ENCODE measurements at regions not wholly inside any gene's neighbourhood (a gene's known extent, or its start where the extent isn't known, plus 50 kb on each side); places are given as distances from the start of the nearest gene placed in this dataset.

DNA sequence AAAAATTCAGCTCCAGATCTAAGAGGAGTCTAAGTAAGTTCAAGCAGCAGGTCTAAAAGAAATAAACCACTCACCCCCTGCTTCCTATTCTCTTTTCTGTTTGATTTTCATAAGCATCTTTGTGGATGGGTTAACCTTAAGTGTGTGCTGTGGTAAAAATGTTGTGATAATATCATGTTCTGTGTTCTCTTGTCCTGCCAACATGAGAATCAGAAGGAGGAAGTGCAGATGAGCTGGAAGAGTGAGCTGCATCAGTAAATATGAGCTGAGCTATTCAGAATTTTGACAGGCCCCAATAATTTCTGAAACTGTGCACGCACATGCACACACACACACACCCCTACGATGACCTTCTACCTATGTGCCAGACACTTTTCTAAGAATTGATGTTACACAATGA is 186.5 kb upstream of the ANKRD55 start:
- no peak overlapping the region for H3K27ac ChIP-seq
- H3K4me3 ChIP-seq: no peak overlapping the region
- TF ChIP-seq, protein P1, sequence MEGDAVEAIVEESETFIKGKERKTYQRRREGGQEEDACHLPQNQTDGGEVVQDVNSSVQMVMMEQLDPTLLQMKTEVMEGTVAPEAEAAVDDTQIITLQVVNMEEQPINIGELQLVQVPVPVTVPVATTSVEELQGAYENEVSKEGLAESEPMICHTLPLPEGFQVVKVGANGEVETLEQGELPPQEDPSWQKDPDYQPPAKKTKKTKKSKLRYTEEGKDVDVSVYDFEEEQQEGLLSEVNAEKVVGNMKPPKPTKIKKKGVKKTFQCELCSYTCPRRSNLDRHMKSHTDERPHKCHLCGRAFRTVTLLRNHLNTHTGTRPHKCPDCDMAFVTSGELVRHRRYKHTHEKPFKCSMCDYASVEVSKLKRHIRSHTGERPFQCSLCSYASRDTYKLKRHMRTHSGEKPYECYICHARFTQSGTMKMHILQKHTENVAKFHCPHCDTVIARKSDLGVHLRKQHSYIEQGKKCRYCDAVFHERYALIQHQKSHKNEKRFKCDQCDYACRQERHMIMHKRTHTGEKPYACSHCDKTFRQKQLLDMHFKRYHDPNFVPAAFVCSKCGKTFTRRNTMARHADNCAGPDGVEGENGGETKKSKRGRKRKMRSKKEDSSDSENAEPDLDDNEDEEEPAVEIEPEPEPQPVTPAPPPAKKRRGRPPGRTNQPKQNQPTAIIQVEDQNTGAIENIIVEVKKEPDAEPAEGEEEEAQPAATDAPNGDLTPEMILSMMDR (IDR thresholded peaks at IDR 0.05): no peak
- H3K9me3 ChIP-seq: peaks cover 11% of the 10 kb centered on the region
- DNase-seq: no peak
- 97 to 98% (median 98%) methylated on average over 2 of the region's 2 CpGs for WGBS, 3 donors
- no peaks in the 10 kb centered on the region for H3K27me3 ChIP-seq (ENCODE audit: insufficient read depth in 3 of 3, low read length in 2 of 3)
- no peaks in the 10 kb centered on the region for H3K4me1 ChIP-seq
- ATAC-seq: no peak
- intact Hi-C loops (cut with DNase I): no loop called here
- no peaks in the 10 kb centered on the region for H3K36me3 ChIP-seq (ENCODE audit: insufficient read depth in 1 of 2, low read depth in 1 of 2)

DNA sequence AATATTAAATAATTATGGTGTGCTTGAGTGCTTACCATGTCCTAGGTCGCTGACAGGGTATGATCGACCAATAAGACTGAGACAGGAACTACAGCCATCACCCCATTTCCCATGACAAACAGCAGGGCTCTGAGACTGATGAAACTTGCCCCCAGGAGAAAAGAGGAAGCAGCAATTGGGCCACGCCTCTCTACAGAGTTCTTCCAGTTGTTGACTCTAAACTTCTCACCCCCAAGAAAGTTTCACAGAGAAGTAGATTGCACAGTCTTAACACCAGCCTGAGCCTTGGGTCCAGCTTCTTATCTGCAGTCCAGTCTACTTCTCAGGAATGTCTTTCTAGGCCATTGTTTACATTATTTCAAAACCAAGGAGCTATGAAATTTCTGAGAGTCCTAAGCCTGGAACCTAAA is 182.2 kb upstream of the ANKRD55 start:
- intact Hi-C loops (cut with DNase I): no loop called here
- H3K4me3 ChIP-seq: no peak overlapping the region
- H3K27me3 ChIP-seq (ENCODE audit: insufficient read depth in 3 of 3, low read length in 2 of 3): no peaks in the 10 kb centered on the region
- H3K36me3 ChIP-seq (ENCODE audit: insufficient read depth in 1 of 2, low read depth in 1 of 2): no peaks in the 10 kb centered on the region
- H3K4me1 ChIP-seq: no peaks in the 10 kb centered on the region
- DNase-seq (peak; percentile 28 to 59), ATAC-seq (peak in 2 of 4 donors; percentile 32 to 71)
- no peak overlapping the region for H3K27ac ChIP-seq
- H3K9me3 ChIP-seq: peaks cover 6% of the 10 kb centered on the region
- TF ChIP-seq, protein P1 (IDR thresholded peaks at IDR 0.05): no peak
- WGBS, 3 donors: 78 to 87% (median 84%) methylated on average over 3 of the region's 3 CpGs

DNA sequence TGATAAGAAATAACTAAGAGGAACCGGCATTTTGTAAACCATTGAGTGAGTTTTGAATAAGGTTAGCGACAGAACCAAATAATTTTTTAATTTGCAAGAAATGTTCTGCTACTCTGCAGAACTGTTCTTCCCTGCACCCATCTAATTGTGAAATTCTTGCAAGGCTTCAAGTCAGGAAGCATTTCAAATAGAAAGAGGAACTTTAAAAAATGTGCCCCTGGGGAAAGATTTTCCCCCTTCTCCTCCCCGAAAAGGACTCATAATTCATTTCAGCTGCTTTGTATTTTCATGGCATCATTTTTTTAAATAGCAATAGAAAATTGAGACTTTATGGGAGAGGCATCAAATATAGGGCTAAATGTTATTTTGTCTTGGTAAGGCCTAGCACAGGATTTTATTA is 180.9 kb upstream of the ANKRD55 start:
- Histone ChIP-seq H3K9me3 (no peaks in the 10 kb centered on the region), H3K4me3 (no peak overlapping the region), H3K27me3 (ENCODE audit: insufficient read depth in 3 of 3, low read length in 2 of 3) (no peaks in the 10 kb centered on the region), H3K27ac (no peak overlapping the region), H3K4me1 (no peaks in the 10 kb centered on the region), H3K36me3 (ENCODE audit: insufficient read depth in 1 of 2, low read depth in 1 of 2) (no peaks in the 10 kb centered on the region)
- intact Hi-C loops (cut with DNase I): no loop called here
- DNase-seq (no peak), ATAC-seq (peak in 1 of 4 donors; percentile 51)
- WGBS, 3 donors: 25 to 42% (median 28%) methylated on average over 3 of the region's 3 CpGs
- TF ChIP-seq, protein P1 (IDR thresholded peaks at IDR 0.05): no peak

DNA sequence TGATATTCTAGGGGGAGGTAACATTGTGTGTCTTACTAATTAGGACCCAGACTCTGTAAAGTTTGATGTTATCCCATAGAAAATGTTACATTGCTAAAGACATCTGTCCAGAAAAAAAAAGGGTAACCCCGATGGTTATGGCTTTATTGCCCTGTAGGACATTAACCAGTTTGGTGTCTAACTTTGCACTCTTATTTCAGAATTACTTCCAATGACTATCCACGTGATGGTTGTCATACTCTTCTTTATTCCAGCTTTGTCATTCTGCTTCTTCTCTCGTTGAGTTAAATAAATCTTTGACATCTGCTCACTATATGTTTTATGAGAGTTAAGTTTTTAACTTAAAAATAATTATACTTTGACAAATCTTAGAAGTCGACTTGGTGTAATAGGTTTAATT is 180.4 kb upstream of the ANKRD55 start:
- WGBS, 3 donors: 51 to 52% (median 52%) methylated on average over 4 of the region's 4 CpGs
- H3K4me3 ChIP-seq: no peak overlapping the region
- H3K4me1 ChIP-seq: no peaks in the 10 kb centered on the region
- intact Hi-C loops (cut with DNase I): no loop called here
- TF ChIP-seq, protein P1 (IDR thresholded peaks at IDR 0.05): no peak
- no peak overlapping the region for H3K27ac ChIP-seq
- H3K36me3 ChIP-seq (ENCODE audit: insufficient read depth in 1 of 2, low read depth in 1 of 2): no peaks in the 10 kb centered on the region
- H3K27me3 ChIP-seq (ENCODE audit: insufficient read depth in 3 of 3, low read length in 2 of 3): no peaks in the 10 kb centered on the region
- H3K9me3 ChIP-seq: no peaks in the 10 kb centered on the region
- DNase-seq (no peak), ATAC-seq (no peak)

DNA sequence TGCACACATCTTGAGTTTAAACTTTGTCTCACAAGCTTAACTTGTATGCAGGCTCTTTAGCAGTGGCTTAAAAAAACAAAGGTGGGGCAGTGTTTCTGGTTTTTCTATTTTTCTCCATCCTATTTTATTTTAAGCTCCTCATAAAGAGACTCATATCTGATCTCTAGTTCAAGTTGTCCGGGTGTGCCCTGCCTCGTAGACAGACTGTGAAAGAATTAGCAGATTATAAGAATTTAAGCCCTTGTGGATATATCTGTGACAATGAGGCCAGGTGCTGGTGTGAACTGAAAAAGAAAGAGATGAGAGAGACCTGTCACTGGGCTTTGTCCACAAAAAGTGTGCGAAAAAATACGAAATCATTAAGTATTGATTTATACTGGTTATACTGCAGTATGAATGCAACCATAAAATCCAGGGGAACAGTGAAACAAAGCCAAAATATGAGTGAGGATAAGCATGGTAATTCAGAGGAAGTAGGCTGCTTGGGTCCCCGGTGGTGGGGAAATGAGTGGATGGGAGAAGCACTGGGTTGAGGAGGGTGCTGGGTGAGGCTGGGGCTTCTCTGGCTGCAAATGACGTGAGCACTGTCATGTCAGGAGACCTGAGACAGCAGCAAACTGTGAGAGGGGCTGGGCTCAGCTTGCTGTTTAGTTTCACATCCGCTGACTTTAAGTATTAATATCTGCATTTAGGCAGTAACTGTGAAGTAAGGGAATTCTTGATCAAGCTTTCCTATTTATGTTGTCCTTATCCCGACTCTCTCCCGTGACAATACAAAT is 179.7 kb upstream of the ANKRD55 start:
- no peaks in the 10 kb centered on the region for H3K9me3 ChIP-seq
- no peak overlapping the region for H3K4me3 ChIP-seq
- no peaks in the 10 kb centered on the region for H3K27me3 ChIP-seq (ENCODE audit: insufficient read depth in 3 of 3, low read length in 2 of 3)
- H3K4me1 ChIP-seq: no peaks in the 10 kb centered on the region
- ATAC-seq (peak in 1 of 4 donors; percentile 53), DNase-seq (peak; percentile 37 to 67)
- no peaks in the 10 kb centered on the region for H3K36me3 ChIP-seq (ENCODE audit: insufficient read depth in 1 of 2, low read depth in 1 of 2)
- H3K27ac ChIP-seq: no peak overlapping the region
- intact Hi-C loops (cut with DNase I): no loop called here
- TF ChIP-seq, protein P1 (IDR thresholded peaks at IDR 0.05): no peak
- 42 to 63% (median 51%) methylated on average over 9 of the region's 9 CpGs for WGBS, 3 donors

All from psoas muscle (tissue), 7 donors.